ENCODE measurements at regions not wholly inside any gene's neighbourhood (a gene's known extent, or its start where the extent isn't known, plus 50 kb on each side); places are given as distances from the start of the nearest gene placed in this dataset.
"Not testable (repeated sequence)": the region's sequence is repeated elsewhere in the genome, so short reads cannot be mapped to it uniquely, and the experiment has no call there.

- DNase-seq, result not testable (repeated sequence)
Measured at GRCh38 chr15:29648415-29648814, 173.9 kb downstream of the TJP1 start.

GRCh38 chr15:29645841-29646240 is 176.4 kb downstream of the TJP1 start:
- no peak for DNase-seq

DNA sequence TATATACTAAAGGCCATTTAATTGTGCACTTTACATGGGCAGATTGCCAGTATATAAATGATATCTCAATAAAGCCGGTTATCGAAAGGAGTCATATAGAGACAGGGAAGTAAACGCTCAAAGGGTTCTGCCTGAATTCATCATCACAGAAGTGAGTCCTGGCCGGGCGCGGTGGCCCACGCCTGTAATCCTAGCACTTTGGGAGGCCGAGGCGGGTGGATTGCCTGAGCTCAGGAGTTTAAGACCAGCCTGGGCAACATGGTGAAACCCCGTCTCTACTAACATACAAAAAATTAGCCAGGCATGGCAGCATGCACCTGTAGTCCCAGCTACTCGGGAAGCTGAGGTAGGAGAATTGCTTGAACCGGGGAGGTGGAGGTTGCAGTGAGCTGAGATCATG is 177.9 kb downstream of the TJP1 start:
- DNase-seq, result not testable (repeated sequence)

- no peak for DNase-seq
Measured at GRCh38 chr15:29638781-29639180, 183.5 kb downstream of the TJP1 start.

GRCh38 chr15:29638011-29638410 is 184.3 kb downstream of the TJP1 start:
- no peak for DNase-seq

GRCh38 chr15:29637555-29637954 is 184.7 kb downstream of the TJP1 start:
- no peak for DNase-seq

DNA sequence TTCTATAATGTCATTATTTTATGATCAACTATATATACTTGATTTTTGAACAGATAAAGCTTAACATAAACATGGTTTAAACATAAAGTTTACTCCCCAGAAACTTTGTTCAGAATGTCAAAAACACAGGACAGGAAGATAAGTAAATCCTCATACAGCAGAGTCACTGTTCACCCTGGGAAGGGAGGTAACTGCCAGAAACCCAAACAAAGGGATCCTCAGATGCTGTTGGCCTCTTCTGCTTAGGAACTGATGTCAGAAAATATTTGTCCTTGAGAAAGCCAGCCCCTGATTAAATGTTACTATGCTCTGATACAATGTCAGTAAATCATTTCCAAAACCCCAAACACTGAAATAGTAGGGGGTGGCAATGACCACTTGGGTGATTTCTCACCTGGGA is 185.3 kb downstream of the TJP1 start:
- peak in 1 of 3 donors; percentile 17 for DNase-seq

DNA sequence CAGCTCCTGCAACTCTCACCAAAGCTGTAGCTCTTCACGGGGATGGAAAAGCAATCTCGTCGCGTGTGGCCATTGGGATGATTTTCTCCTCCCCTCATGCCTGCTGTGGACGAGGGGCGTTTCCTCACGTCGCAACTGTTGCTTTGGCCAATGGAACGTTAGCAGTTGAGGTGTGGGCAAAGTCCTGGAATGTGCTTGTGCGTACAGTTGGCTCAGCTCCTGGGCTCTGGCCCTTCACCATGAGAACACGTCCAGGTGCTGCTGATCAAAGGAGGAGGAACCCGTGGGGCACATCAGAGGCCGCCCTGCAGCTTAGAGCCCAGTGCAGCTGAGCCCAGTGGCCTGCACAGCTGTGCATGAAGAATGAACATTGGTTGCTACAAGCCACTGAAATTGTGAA is 186.1 kb downstream of the TJP1 start:
- DNase-seq, result peak in 2 of 3 donors; percentile 17 to 46

GRCh38 chr15:29635513-29636098 is 186.7 kb downstream of the TJP1 start:
- no peak for DNase-seq

GRCh38 chr15:29633971-29634370 is 188.3 kb downstream of the TJP1 start:
- DNase-seq, result no peak

- DNase-seq, result peak in 1 of 3 donors; percentile 10
Measured at GRCh38 chr15:29632671-29633406, 189.4 kb downstream of the TJP1 start.

DNA sequence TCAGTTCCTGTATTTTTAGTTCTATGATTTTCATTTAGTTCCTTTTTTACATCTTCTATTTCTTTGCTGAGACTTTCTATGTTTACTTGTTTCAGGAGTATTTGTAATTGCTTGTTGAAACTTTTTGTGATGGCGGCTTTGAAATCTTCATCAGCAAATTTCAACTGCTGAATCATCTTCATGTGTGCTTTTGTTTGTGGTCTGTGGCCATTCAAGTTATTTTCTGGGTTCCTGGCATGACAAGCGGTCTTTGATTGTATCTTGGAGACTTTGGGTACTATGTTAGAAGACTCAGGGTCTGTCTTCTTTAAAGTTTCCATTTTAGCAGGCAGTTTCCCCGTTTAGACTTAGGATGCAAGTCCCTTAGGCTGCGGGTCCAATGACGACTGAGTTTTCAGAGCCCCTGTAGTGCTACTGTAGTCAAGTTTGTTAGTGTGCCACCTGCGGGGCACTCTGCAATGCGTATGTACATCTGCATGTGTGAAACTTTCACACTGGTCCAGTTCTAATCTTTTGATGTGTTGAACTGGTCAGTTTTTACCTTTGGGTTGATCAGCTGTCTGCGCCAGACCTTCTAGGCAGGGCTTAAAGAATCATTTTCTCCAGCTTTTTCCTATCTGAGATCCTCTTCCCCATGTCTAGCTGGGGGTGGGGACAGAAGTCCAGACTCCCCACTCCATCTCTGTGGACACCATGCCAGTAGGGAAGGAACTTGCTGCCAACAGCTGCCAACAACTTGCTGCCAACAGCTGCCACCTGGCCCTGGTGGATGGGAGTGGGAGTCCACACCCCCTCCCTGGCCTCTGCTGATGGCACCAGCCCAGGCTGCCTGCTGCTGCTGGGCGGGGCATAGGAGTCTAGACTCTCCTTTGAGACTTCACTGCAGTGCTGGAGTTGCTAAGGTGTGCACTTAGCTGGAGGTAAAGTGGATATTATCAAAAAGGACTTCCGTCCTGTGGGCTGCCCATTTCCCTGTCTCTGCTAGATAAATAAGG is 190.9 kb downstream of the TJP1 start:
- DNase-seq, result peak; percentile 66 to 78 (median 68)

- no peak for DNase-seq
Measured at GRCh38 chr15:29624271-29624670, 198.0 kb downstream of the TJP1 start.

- DNase-seq, result peak in 2 of 3 donors; percentile 19 to 34
Measured at GRCh38 chr15:29623116-29623639, 199.1 kb downstream of the TJP1 start.

DNA sequence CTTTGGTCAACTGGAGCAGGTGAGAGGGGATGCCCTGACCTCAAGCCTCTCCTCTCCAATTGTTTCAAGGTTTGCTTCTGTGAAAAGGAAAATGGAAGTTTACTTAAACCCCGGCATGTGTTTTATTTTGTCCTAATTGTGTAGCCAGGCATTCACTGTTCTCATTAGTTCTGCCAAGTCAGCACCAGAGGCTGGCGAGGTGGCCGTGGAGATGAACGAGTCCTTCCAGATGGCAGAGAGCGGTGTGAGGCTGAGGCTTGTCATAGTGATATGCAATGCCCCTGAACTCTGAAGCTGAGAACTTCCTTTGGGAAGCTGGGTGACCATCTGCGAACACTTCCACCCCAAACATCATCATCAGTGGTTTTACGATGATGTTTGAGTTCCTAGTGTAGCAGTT is 199.6 kb downstream of the TJP1 start:
- DNase-seq, result peak in 1 of 3 donors; percentile 22

- no peak for DNase-seq
Measured at GRCh38 chr15:29621616-29622015, 200.7 kb downstream of the TJP1 start.

- DNase-seq, result no peak
Measured at GRCh38 chr15:29618586-29618985, 203.7 kb downstream of the TJP1 start.

DNA sequence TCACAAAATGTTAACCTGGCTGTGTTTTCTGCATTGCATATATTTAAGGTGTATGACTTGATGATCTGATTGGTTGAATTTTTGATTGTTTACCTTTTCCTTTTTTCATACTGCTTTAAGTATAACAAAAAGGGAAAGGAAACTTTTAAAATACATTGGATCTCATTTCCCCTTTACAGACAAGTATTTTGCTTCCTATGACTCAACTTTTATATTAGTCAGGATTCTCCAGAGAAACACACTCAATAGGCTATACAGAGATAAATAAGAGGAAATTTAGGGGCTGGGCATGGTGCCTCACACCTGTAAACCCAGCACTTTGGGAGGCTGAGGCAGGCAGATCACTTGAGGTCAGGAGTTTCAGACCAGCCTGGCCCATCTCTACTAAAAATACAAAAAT is 205.8 kb downstream of the TJP1 start:
- DNase-seq, result no peak

GRCh38 chr15:29615791-29616190 is 206.5 kb downstream of the TJP1 start:
- no peak for DNase-seq

DNA sequence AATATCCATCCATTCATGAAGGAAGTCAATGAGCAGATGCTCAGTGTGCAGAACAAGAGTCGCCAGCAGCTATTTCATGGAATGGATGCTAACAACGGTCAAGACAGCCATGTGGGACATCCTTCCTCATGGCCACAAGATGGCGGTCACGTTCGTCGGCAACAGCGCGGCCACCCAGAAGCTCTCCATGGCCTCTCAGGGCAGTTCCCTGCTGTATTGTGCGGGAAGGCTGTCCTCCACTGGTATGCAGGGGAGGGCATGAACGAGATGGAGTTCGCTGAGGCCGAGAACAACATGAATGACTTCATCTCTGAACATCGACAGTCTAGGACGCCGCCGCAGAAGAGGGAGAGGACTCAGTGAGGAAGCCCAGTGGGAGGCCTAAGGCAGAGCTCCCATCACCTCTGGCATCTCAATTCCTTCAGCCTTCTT is 208.3 kb downstream of the TJP1 start:
- DNase-seq, result no peak

GRCh38 chr15:29612701-29613100 is 209.6 kb downstream of the TJP1 start:
- no peak for DNase-seq

DNA sequence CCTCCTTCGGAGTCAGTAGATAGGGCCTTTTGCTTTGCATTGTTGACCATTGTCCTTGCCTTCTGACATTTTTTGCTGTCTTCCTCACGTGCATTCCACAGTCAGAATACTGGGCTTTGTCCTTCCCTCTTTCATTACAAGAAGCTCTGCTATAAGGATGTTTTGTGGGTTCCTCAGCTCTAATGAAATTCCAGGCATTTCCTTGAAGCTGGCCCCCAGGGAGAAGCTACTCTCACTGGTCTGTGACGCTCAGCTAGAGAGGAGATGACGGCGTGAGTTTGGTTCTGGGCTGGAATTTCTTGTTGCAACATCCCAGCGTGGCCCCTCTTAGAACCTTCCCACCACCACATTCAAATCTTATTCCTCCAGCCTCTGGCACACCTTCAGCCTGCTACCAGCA is 210.2 kb downstream of the TJP1 start:
- DNase-seq, result peak in 1 of 3 donors; percentile 92
